ACC112 (cell line): ENCODE measurements at regions not wholly inside any gene's neighbourhood (a gene's known extent, or its start where the extent isn't known, plus 50 kb on each side); places are given as distances from the start of the nearest gene placed in this dataset.
"Not testable (repeated sequence)": the region's sequence is repeated elsewhere in the genome, so short reads cannot be mapped to it uniquely, and the experiment has no call there.

Source experiments
- H2AFZ ChIP-seq: fragments of 200-600 bp; sonication (generic); one replicate; pipeline ENCODE4 v1.6.0; 2017; ENCODE audit warnings: antibody characterized with exemption, low read length; ENCODE audit not compliant: unreplicated experiment
- H3K27ac ChIP-seq: fragments of 200-600 bp; sonication (generic); 2 replicates; pipeline ENCODE4 v1.5.1; 2014; ENCODE audit warnings: low read depth, mild to moderate bottlenecking, antibody characterized with exemption, low read length, moderate library complexity
- H3K27me3 ChIP-seq: fragments of 200-600 bp; sonication (generic); 2 replicates; pipeline ENCODE4 v1.6.1; 2014; ENCODE audit warnings: mild to moderate bottlenecking, antibody characterized with exemption, low read length, moderate library complexity, mixed read lengths; ENCODE audit not compliant: insufficient read depth
- H3K36me3 ChIP-seq: fragments of 200-600 bp; sonication (generic); 2 replicates; pipeline ENCODE4 v1.6.1; 2016; ENCODE audit warnings: mild to moderate bottlenecking, antibody characterized with exemption, low read length, moderate library complexity, mixed read lengths; ENCODE audit not compliant: insufficient read depth
- H3K4me1 ChIP-seq: fragments of 200-600 bp; sonication (generic); one replicate; pipeline ENCODE4 v1.6.1; 2016; ENCODE audit warnings: low read length, mixed read lengths; ENCODE audit not compliant: insufficient read depth, unreplicated experiment, control insufficient read depth
- H3K4me3 ChIP-seq: fragments of 200-600 bp; sonication (generic); 2 replicates; pipeline ENCODE4 v1.5.1; 2014; ENCODE audit warnings: mild to moderate bottlenecking, low read depth, low read length
- H3K79me2 ChIP-seq: fragments of 200-600 bp; sonication (generic); one replicate; pipeline ENCODE4 v1.6.0; 2016; ENCODE audit warnings: low read length; ENCODE audit not compliant: control insufficient read depth, unreplicated experiment, insufficient read depth

DNA sequence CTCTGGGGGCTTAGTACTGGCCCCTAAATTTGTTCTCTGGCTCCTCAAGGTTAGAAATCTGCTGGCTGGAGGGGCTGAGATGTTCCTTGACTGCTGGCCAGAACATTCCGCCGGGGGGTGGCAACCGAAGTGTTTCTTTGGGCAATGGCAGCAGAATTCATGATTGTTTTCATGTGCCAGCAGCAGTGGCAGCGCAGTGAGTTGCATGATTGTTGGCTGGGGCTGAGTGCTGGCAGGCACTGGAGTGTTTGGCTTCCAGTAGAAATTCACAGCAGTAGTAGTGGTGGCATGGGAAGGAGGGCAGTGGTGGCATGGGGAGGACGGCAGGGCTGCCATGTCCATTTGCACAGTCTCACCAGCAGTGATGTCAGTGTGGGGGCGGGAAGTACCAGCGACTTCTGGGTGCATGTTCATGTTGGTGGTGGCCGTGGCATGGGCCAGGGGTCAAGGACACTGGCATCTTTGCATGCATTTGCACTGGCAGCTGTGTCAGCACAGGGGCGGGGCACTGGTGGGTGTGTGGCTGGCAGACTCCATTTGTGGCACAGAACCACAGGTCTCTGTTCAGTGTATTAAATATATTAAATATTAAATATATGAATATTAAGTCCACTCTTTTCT, 130.6 kb upstream of the CDH7 start:
- Histone ChIP-seq H2AFZ (no peak overlapping the region), H3K79me2 (no peaks in the 10 kb centered on the region), H3K27me3 (no peaks in the 10 kb centered on the region), H3K27ac (no peak overlapping the region), H3K4me3 (no peak overlapping the region), H3K4me1 (no peaks in the 10 kb centered on the region), H3K36me3 (no peaks in the 10 kb centered on the region)

DNA sequence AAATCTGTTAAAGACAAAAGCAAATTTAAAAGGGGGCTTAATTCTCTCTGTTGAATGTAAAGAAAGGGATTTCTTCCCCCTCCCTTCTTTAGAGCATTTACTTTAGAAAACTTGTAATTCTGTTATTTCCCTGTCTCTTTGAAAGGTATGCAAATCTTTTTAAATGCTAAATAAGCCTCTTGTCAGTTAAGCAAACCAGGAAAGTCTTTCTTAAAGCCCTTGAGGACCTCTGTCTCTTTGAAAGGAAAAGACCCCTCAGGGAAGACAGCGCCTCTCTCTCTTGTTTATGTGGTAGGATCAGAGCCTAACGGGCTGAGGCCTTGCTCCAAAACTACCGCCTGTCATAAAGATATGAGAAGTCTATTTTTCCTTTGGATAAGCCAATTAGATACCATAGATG, 139.9 kb upstream of the CDH7 start:
- H3K36me3 ChIP-seq = no peaks in the 10 kb centered on the region
- no peaks in the 10 kb centered on the region for H3K27me3 ChIP-seq
- H3K79me2 ChIP-seq = no peaks in the 10 kb centered on the region
- no peaks in the 10 kb centered on the region for H3K4me1 ChIP-seq
- H3K4me3 ChIP-seq = no peak overlapping the region
- H3K27ac ChIP-seq = no peak overlapping the region
- H2AFZ ChIP-seq = no peak overlapping the region

DNA sequence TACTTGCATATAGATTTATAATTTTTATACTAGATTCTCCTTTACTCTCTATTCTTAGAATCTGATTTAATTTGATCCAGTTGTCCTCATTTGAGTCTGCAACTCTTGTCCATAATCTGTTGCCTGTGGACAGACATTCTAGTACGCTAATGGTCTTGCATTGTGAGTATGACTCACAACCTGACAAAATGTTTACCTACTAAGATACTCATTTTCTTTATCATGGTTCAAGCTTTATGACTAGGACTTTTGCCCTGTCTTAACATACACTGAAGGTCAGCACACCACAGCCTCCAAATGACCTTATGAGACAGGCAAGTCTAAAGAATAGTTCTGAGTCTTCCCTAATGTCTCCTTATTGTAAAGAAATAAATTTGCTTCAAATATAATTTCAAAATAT, 142.3 kb upstream of the CDH7 start:
- no peaks in the 10 kb centered on the region for H3K27me3 ChIP-seq
- H3K4me1 ChIP-seq = no peaks in the 10 kb centered on the region
- H3K79me2 ChIP-seq = no peaks in the 10 kb centered on the region
- no peak overlapping the region for H3K27ac ChIP-seq
- H3K4me3 ChIP-seq = no peak overlapping the region
- no peaks in the 10 kb centered on the region for H3K36me3 ChIP-seq
- no peak overlapping the region for H2AFZ ChIP-seq

DNA sequence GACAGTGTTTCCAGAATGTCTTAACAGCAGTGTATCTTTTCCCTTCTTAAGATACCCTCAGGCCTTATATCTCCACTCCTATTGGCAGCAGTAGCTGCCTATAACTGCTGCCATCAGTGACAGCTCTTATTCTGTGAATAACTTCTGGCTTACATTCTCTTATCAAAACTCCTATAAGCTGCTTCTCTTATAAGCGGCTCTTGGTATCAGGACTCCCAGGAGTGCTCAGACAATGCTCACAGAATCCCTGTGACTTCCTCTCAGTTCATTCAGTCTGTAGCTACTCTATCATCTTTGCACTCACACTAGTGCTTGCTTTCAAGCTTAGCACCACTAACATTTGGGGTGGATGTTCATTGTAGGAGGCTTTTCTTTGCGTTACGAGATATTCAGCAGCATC, 143.7 kb upstream of the CDH7 start:
- Histone ChIP-seq H3K36me3 (no peaks in the 10 kb centered on the region), H3K4me1 (no peaks in the 10 kb centered on the region), H3K27me3 (no peaks in the 10 kb centered on the region), H3K79me2 (no peaks in the 10 kb centered on the region), H2AFZ (no peak overlapping the region), H3K27ac (no peak overlapping the region), H3K4me3 (no peak overlapping the region)

DNA sequence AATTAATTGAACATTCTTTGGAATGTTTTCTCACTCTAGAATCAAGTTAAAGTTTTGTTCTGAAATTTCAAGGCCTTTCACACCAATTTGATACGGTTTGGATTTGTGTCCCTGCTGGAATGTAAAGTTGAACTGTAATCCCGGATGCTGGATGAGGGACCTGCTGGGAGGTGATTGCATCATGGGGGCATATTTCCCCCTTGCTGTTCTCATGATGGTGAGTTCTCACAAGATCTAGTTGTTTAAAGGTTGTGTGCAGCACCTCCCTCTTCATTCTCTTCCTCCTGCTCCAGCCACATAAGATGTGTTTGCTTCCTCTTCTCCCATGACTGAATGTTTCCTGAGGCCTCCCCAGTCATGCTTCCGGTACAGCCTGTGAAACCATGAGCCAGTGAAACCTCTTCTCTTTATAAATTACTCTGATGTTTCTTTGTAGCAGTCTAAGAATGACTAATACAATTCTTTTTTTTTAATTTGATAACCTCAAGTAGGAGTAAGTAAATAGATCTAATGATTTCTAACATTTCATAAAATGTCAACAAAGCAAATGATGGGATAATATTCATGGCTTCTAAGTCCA, 144.2 kb upstream of the CDH7 start:
- H3K36me3 ChIP-seq = no peaks in the 10 kb centered on the region
- H3K27me3 ChIP-seq = no peaks in the 10 kb centered on the region
- no peaks in the 10 kb centered on the region for H3K79me2 ChIP-seq
- H3K27ac ChIP-seq = no peak overlapping the region
- H3K4me3 ChIP-seq = no peak overlapping the region
- H3K4me1 ChIP-seq = no peaks in the 10 kb centered on the region
- H2AFZ ChIP-seq = no peak overlapping the region

DNA sequence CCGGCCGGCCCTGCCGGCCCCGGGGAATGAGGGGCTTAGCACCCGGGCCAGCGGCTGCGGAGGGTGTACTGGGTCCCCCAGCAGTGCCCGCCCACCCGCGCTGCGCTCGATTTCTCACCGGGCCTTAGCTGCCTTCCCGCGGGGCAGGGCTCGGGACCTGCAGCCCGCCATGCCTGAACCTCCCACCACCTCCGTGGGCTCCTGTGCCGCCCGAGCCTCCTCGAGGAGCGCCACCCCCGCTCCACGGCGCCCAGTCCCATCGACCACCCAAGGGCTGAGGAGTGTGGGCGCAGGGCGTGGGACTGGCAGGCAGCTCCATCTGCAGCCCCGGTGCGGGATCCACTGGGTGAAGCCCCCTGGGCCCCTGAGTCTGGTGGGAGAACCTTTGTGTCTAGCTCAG, 145.5 kb upstream of the CDH7 start:
- H2AFZ ChIP-seq, H3K4me1 ChIP-seq, H3K4me3 ChIP-seq, H3K79me2 ChIP-seq, H3K27me3 ChIP-seq, H3K36me3 ChIP-seq, H3K27ac ChIP-seq: not testable (repeated sequence)

DNA sequence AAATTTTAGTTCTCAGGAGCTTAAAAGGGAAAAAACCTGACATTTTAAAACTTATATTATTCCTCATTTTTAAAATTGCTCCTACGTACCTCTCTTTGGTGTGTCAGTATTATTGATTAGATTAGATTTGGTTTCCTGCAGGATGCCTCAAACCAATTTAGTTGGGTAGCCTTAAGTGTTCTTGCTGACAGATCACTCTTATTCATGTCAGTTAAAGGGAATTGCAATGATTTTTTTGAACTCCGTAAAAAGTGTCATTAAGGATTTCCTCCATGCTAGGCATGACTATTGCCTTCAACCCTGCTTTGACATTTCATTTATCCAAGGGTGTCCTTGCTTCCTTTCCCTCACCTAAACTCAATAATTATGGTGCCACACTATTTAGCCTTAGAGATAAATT, 149.0 kb upstream of the CDH7 start:
- Histone ChIP-seq H3K4me1 (no peaks in the 10 kb centered on the region), H3K36me3 (no peaks in the 10 kb centered on the region), H3K4me3 (no peak overlapping the region), H3K27ac (no peak overlapping the region), H3K27me3 (no peaks in the 10 kb centered on the region), H3K79me2 (no peaks in the 10 kb centered on the region), H2AFZ (no peak overlapping the region)

DNA sequence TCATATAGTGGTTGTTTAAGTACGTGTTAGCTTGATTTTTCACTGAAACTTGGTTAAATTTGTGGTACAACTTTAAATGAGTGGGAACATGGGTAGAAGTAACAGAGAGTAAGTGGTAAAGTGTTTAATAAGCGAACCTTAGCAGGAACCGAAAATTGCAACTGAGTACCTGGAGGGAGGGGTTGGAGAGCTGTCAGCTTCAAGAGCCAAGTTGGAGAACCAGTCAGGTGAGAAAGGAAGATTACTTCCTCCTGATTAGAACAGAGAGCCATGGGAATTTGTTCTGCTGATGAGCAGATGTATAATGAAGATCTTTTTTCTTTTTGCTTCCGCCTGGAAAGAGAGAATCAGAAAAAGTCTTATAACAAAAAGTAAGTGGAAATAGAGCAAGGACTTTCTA, 158.4 kb upstream of the CDH7 start:
- Histone ChIP-seq H3K27ac (no peak overlapping the region), H3K36me3 (no peaks in the 10 kb centered on the region), H2AFZ (no peak overlapping the region), H3K79me2 (no peaks in the 10 kb centered on the region), H3K27me3 (no peaks in the 10 kb centered on the region), H3K4me3 (no peak overlapping the region), H3K4me1 (no peaks in the 10 kb centered on the region)

DNA sequence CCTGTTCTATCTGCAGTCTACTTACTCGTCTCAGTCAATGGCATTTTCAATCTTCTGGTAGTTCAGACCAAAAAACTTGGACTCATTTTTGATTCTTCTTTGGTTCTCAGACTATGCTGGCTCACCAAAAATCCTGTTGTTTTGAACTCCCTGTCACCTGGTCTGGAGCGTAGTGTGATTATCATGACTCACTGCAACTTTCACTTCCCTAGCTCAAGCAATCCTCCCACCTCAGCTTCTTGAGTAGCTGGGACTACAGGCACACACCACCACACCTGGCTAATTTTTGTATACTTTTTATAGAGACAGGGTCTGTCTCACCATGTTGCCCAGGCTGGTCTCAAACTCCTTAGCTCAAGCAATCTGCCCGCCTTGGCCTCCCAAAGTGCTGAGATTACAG, 163.3 kb upstream of the CDH7 start:
- Histone ChIP-seq H2AFZ (no peak overlapping the region), H3K79me2 (no peaks in the 10 kb centered on the region), H3K27me3 (no peaks in the 10 kb centered on the region), H3K4me3 (no peak overlapping the region), H3K4me1 (no peaks in the 10 kb centered on the region), H3K27ac (no peak overlapping the region), H3K36me3 (no peaks in the 10 kb centered on the region)

DNA sequence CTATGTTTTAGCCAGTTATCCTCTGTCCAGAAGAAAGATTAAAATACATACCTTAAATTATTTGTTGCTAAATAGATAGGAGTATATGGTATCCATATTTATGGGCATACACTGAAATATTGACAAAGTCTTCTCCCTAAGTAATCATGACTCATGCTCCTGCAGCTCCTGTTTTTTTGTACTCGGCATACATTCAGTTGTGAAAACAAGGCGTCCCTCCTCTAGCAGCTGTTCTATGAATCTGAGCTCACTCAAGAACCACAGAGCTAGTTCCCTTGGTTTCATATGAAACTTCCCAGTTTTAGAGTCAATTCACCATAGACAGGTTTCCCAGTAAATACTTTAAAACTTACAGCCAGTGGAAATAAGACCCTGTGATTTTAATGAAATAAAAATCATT, 168.7 kb upstream of the CDH7 start:
- H2AFZ ChIP-seq, H3K4me3 ChIP-seq, H3K4me1 ChIP-seq, H3K27me3 ChIP-seq, H3K79me2 ChIP-seq, H3K27ac ChIP-seq, H3K36me3 ChIP-seq: not testable (repeated sequence)

DNA sequence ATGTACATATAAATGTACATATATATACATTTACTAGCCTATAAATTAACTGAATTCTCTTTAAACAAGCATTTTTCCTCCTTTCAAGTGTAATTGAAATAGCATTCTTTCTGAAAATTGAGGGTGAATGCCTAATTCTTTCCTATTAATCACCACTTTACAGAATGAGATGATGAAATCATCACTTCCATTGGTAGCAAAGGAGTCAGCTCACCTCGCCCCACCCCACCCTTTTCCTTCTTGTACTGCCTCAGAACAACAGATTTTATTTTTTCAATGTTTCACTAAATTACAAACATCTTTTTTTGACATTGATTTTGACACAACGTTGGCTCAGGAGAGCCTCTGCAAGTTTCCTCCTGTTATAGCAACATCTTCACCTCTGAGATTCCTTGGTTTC, 181.9 kb upstream of the CDH7 start:
- Histone ChIP-seq H3K27me3 (no peaks in the 10 kb centered on the region), H3K79me2 (no peaks in the 10 kb centered on the region), H3K27ac (no peak overlapping the region), H3K4me3 (no peak overlapping the region), H3K4me1 (no peaks in the 10 kb centered on the region), H2AFZ (no peak overlapping the region), H3K36me3 (no peaks in the 10 kb centered on the region)
